AG04450 (cell line): ENCODE measurements at regions not wholly inside any gene's neighbourhood (a gene's known extent, or its start where the extent isn't known, plus 50 kb on each side); places are given as distances from the start of the nearest gene placed in this dataset.
"Not testable (repeated sequence)": the region's sequence is repeated elsewhere in the genome, so short reads cannot be mapped to it uniquely, and the experiment has no call there.

Experiments used
- CTCF ChIA-PET: fragments of 300-600, 350-600 bp; formaldehyde crosslinking; extraction: SDS; loops from one replicate; lab custom pipeline; 2022; ENCODE audit warnings: antibody characterized with exemption, inconsistent platforms; lab: Charles Lee
- POLR2A ChIA-PET: fragments of 350-600 bp; formaldehyde crosslinking; extraction: SDS; loops from one replicate; lab custom pipeline; 2021; ENCODE audit warnings: antibody characterized with exemption, inconsistent platforms; lab: Yijun Ruan, JAX
- DNase-seq: peaks from one replicate; pipeline ENCODE4 v3.0.0-alpha.2; 2011; ENCODE audit warnings: low read depth, low spot score
- H3K27ac ChIP-seq: one replicate; pipeline ENCODE4 v1.5.1; 2012; ENCODE audit warnings: low read depth, low read length, control low read depth
- H3K27me3 ChIP-seq: one replicate; pipeline ENCODE4 v1.6.0; 2012; ENCODE audit warnings: low read length; ENCODE audit not compliant: control insufficient read depth, insufficient read depth
- H3K4me3 ChIP-seq: 2 replicates; pipeline ENCODE4 v1.5.1; 2011; ENCODE audit warnings: mild to moderate bottlenecking, low read depth, low read length, control low read depth
- H3K9me3 ChIP-seq: 2 replicates; pipeline ENCODE4 v1.5.1; 2012; ENCODE audit warnings: low read length; ENCODE audit not compliant: control insufficient read depth, insufficient read depth
- TF ChIP-seq, protein P1 (sequence below): IDR thresholded peaks from 2 replicates; pipeline ENCODE4 v1.5.1; 2011; ENCODE audit warnings: low read depth, low read length, control low read depth, inconsistent platforms

- DNase-seq, result no peak
- ChIA-PET POLR2A (no interaction called here), CTCF (no interaction called here)
- Histone ChIP-seq H3K27ac (no peak overlapping the region), H3K27me3 (no peaks in the 10 kb centered on the region), H3K4me3 (no peak overlapping the region), H3K9me3 (peaks cover 5% of the 10 kb centered on the region)
- TF ChIP-seq, protein P1, sequence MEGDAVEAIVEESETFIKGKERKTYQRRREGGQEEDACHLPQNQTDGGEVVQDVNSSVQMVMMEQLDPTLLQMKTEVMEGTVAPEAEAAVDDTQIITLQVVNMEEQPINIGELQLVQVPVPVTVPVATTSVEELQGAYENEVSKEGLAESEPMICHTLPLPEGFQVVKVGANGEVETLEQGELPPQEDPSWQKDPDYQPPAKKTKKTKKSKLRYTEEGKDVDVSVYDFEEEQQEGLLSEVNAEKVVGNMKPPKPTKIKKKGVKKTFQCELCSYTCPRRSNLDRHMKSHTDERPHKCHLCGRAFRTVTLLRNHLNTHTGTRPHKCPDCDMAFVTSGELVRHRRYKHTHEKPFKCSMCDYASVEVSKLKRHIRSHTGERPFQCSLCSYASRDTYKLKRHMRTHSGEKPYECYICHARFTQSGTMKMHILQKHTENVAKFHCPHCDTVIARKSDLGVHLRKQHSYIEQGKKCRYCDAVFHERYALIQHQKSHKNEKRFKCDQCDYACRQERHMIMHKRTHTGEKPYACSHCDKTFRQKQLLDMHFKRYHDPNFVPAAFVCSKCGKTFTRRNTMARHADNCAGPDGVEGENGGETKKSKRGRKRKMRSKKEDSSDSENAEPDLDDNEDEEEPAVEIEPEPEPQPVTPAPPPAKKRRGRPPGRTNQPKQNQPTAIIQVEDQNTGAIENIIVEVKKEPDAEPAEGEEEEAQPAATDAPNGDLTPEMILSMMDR, result no peak
Measured at GRCh38 chr18:1530650-1531049, 626.0 kb downstream of the ADCYAP1 start.

DNA sequence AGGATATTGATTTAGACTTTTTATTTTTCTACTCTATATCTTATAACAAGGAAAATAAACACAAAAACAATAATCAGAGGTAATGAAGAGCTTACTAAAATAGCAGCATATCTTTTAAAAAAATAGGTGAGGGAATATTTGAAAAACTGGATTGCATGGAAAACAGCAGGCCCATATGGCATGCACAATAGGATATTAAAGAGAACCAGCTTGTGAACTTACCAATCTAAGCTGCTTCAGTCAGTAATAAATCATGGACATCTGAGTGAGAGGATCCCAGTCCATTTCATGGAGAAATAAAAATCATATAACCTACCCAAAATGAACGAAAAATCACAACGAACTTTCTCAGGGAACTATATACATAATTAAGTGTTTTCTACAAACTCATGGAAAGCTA, 634.6 kb downstream of the ADCYAP1 start:
- Histone ChIP-seq H3K9me3 (peaks cover 10% of the 10 kb centered on the region), H3K27ac (no peak overlapping the region), H3K27me3 (no peaks in the 10 kb centered on the region), H3K4me3 (no peak overlapping the region)
- no peak for DNase-seq
- CTCF ChIA-PET, result no interaction called here
- POLR2A ChIA-PET, result no interaction called here
- TF ChIP-seq, protein P1, result no peak

GRCh38 chr18:1541478-1541877, 636.8 kb downstream of the ADCYAP1 start:
- no peaks in the 10 kb centered on the region for H3K27me3 ChIP-seq
- H3K27ac ChIP-seq, result no peak overlapping the region
- ChIA-PET CTCF (no interaction called here), POLR2A (no interaction called here)
- no peak for DNase-seq
- no peak overlapping the region for H3K4me3 ChIP-seq
- peaks cover 15% of the 10 kb centered on the region for H3K9me3 ChIP-seq
- TF ChIP-seq, protein P1, result no peak

GRCh38 chr18:1542230-1542774, 637.6 kb downstream of the ADCYAP1 start:
- Histone ChIP-seq H3K27me3 (no peaks in the 10 kb centered on the region), H3K9me3 (peaks cover 15% of the 10 kb centered on the region), H3K27ac (no peak overlapping the region), H3K4me3 (no peak overlapping the region)
- DNase-seq, result no peak
- TF ChIP-seq, protein P1, result no peak
- ChIA-PET POLR2A (no interaction called here), CTCF (no interaction called here)

DNA sequence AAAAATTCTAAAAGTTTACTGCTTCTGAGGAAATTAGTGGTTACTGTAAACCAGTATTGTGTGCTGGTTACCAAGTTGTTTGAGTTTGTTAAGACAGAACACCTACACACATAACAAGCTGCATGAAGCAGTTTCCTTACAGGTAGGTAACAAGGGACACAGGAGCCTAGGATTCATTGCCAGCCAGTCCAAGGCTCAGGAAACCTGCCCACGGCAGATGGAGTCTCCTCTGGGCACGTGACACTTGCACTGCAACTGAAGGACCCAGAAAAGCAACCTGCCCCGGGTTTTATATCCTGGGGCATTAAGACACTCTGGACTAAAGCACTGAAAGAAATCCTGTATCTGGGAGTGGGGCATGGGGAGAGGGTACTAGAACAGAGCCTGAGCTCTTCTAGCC, 639.3 kb downstream of the ADCYAP1 start:
- Histone ChIP-seq H3K4me3 (no peak overlapping the region), H3K27ac (no peak overlapping the region), H3K9me3 (peaks cover 15% of the 10 kb centered on the region), H3K27me3 (no peaks in the 10 kb centered on the region)
- TF ChIP-seq, protein P1, result no peak
- DNase-seq, result no peak
- CTCF ChIA-PET, result no interaction called here
- POLR2A ChIA-PET, result no interaction called here

GRCh38 chr18:1557711-1558110, 653.0 kb downstream of the ADCYAP1 start:
- peaks cover 18% of the 10 kb centered on the region for H3K9me3 ChIP-seq
- DNase-seq, H3K4me3 ChIP-seq, CTCF ChIA-PET, H3K27me3 ChIP-seq, H3K27ac ChIP-seq, POLR2A ChIA-PET: not testable (repeated sequence)
